Fibroblast of lung (primary cell): ENCODE measurements at regions not wholly inside any gene's neighbourhood (a gene's known extent, or its start where the extent isn't known, plus 50 kb on each side); places are given as distances from the start of the nearest gene placed in this dataset.

Source experiments
- DNase-seq, 2 donors: peaks; one replicate each; pipeline versions ENCODE4 v3.0.0 to v3.0.0-alpha.2; 2010; ENCODE audit warnings: low read depth in 2 of 2
- H2AFZ ChIP-seq: 2 replicates; pipeline ENCODE4 v1.5.1; 2012; ENCODE audit warnings: low read length, control low read depth, inconsistent platforms
- H3K27ac ChIP-seq: 2 replicates; pipeline ENCODE4 v1.5.1; 2011; ENCODE audit warnings: low read length, control low read depth; ENCODE audit not compliant: insufficient read depth
- H3K27me3 ChIP-seq: 2 replicates; pipeline ENCODE4 v1.5.1; 2011; ENCODE audit warnings: mild to moderate bottlenecking, low read length; ENCODE audit not compliant: control insufficient read depth, insufficient read depth
- H3K36me3 ChIP-seq: 2 replicates; pipeline ENCODE4 v1.5.1; 2011; ENCODE audit warnings: low read length; ENCODE audit not compliant: control insufficient read depth, insufficient read depth
- H3K4me1 ChIP-seq: 2 replicates; pipeline ENCODE4 v1.5.1; 2011; ENCODE audit warnings: low read length; ENCODE audit not compliant: control insufficient read depth, insufficient read depth; ENCODE audit errors: extremely low read depth
- H3K4me2 ChIP-seq: 2 replicates; pipeline ENCODE4 v1.5.1; 2011; ENCODE audit warnings: low read length, control low read depth; ENCODE audit not compliant: insufficient read depth; ENCODE audit errors: extremely low read depth
- H3K4me3 ChIP-seq, 4 experiments: fragments of 200-600 bp in 1 of 4; sonication (generic) in 1 of 4; replicated peaks in 1 of 4; 2 replicates each; pipeline ENCODE4 v1.5.1; 2011 to 2016; ENCODE audit warnings: low read length in 4 of 4, low read depth in 3 of 4, mild to moderate bottlenecking in 3 of 4, control low read depth in 2 of 4, inconsistent platforms in 1 of 4, mixed read lengths in 1 of 4; ENCODE audit not compliant: insufficient read depth in 1 of 4; ENCODE audit errors: control extremely low read depth in 1 of 4
- H3K79me2 ChIP-seq: 2 replicates; pipeline ENCODE4 v1.5.1; 2012; ENCODE audit warnings: mild to moderate bottlenecking, low read length, inconsistent platforms; ENCODE audit not compliant: control insufficient read depth, insufficient read depth
- H3K9ac ChIP-seq: 2 replicates; pipeline ENCODE4 v1.5.1; 2011; ENCODE audit warnings: mild to moderate bottlenecking, low read length, control low read depth; ENCODE audit not compliant: insufficient read depth
- H3K9me3 ChIP-seq: 2 replicates; pipeline ENCODE4 v1.5.1; 2012; ENCODE audit warnings: low read depth, low read length; ENCODE audit not compliant: control insufficient read depth, insufficient read depth
- H4K20me1 ChIP-seq: 2 replicates; pipeline ENCODE4 v1.5.1; 2011; ENCODE audit warnings: low read length; ENCODE audit not compliant: control insufficient read depth, insufficient read depth; ENCODE audit errors: extremely low read depth
- EZH2 ChIP-seq: IDR thresholded peaks from 2 replicates; pipeline ENCODE4 v1.5.1; 2012; ENCODE audit warnings: low read length, control low read depth, mild to moderate bottlenecking; ENCODE audit errors: missing control alignments
- TF ChIP-seq, protein P1 (sequence below), 2 donors: IDR thresholded peaks in 1 of 2; conservative IDR thresholded peaks in 1 of 2; 1 replicate in 1 of 2; 2 replicates in 1 of 2; pipeline ENCODE4 v1.5.1; 2011 to 2012; ENCODE audit warnings: low read length in 2 of 2, control low read depth in 1 of 2, inconsistent platforms in 1 of 2, low read depth in 1 of 2, mild to moderate bottlenecking in 1 of 2

DNA sequence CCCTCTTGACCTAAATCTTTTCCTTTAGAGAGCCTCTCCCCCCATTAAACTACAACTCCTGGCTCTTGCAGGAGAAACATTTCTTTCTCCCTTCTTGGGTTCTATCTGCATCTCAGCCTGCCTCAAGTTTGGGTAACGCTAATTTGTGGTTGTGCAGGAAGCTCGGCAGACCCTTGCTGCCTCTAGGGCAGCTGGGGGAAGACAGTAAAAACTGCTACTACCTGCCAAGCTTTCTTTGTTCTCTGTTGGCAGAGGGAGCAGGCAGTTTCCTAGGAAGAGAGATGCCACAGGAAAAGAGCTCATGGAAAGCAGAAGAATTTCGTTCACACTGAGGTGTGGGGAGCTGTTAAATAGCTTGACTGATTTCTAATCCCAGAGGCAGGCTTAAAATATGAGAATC lies 555.6 kb upstream of the IGFBP7 start:
- H3K36me3 ChIP-seq = no peaks in the 10 kb centered on the region
- H3K4me3 ChIP-seq = no peak overlapping the region
- H3K27me3 ChIP-seq = no peaks in the 10 kb centered on the region
- H3K9ac ChIP-seq = no peak overlapping the region
- no peaks in the 10 kb centered on the region for H3K9me3 ChIP-seq
- no peaks in the 10 kb centered on the region for H3K4me1 ChIP-seq
- H4K20me1 ChIP-seq = no peaks in the 10 kb centered on the region
- H3K27ac ChIP-seq = no peak overlapping the region
- H3K79me2 ChIP-seq = no peaks in the 10 kb centered on the region
- no peak overlapping the region for H2AFZ ChIP-seq
- H3K4me2 ChIP-seq = no peak overlapping the region
- no peak for DNase-seq
- TF ChIP-seq EZH2 = no peak
- TF ChIP-seq, protein P1, sequence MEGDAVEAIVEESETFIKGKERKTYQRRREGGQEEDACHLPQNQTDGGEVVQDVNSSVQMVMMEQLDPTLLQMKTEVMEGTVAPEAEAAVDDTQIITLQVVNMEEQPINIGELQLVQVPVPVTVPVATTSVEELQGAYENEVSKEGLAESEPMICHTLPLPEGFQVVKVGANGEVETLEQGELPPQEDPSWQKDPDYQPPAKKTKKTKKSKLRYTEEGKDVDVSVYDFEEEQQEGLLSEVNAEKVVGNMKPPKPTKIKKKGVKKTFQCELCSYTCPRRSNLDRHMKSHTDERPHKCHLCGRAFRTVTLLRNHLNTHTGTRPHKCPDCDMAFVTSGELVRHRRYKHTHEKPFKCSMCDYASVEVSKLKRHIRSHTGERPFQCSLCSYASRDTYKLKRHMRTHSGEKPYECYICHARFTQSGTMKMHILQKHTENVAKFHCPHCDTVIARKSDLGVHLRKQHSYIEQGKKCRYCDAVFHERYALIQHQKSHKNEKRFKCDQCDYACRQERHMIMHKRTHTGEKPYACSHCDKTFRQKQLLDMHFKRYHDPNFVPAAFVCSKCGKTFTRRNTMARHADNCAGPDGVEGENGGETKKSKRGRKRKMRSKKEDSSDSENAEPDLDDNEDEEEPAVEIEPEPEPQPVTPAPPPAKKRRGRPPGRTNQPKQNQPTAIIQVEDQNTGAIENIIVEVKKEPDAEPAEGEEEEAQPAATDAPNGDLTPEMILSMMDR (conservative IDR thresholded peaks at IDR 0.05 in 1 of 2, IDR thresholded peaks at IDR 0.05 in 1 of 2; ENCODE audit: low read depth in 1 of 2, low read length in 2 of 2) = no peak

DNA sequence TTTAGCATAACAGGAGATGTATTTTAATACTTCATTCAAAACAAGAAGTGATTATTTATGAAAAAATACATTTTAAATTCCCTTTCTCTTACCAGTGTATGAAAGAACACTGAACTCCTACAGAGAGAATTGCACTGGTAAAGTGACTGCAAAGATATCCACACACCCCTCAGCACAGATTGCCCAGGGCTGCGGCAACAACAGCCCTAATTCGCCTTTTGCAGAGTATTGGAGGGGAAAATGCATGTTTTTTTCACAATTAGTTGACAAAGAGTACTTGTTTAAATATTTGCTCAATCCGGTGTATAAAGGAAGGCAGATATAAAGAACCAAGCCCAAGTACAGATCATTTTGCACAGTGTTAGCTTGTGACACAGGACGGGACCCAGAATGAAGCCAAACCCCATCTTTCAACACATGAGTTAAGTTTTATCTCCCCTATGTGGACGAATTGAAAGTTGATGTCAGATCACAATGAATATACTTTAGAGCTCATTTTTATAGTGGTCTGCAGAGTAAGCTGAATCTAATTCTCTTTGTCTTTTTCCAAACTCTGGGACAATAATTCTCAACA lies 551.4 kb upstream of the IGFBP7 start:
- Histone ChIP-seq H3K9me3 (no peaks in the 10 kb centered on the region), H3K4me3 (no peak overlapping the region), H3K27ac (no peak overlapping the region), H2AFZ (no peak overlapping the region), H3K27me3 (no peaks in the 10 kb centered on the region), H3K9ac (no peak overlapping the region), H4K20me1 (no peaks in the 10 kb centered on the region), H3K4me1 (no peaks in the 10 kb centered on the region), H3K79me2 (no peaks in the 10 kb centered on the region), H3K36me3 (no peaks in the 10 kb centered on the region), H3K4me2 (no peak overlapping the region)
- TF ChIP-seq, protein P1 (conservative IDR thresholded peaks at IDR 0.05 in 1 of 2, IDR thresholded peaks at IDR 0.05 in 1 of 2; ENCODE audit: low read depth in 1 of 2, low read length in 2 of 2) = no peak
- no peak for TF ChIP-seq EZH2
- DNase-seq = no peak

DNA sequence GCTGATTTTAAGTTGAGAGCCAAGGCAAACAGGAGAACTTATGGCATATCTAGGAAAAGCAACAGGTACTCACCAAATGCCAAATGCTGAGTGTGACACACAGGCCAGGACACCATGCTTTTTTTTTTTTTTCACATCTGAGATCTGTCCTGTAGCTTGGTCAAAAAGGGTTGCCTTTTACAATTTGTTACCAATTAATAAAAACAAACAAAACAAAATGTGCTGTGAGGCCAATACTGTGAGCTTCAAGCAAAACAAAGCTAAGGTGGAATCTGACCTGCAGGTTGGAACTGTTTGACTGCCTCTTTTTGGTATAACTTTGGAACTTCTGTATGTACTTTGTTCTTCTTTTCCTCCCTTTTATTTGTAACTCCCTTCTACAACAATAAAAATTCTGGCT lies 548.5 kb upstream of the IGFBP7 start:
- Histone ChIP-seq H2AFZ (no peak overlapping the region), H3K4me2 (no peak overlapping the region), H3K79me2 (no peaks in the 10 kb centered on the region), H3K27me3 (no peaks in the 10 kb centered on the region), H3K4me3 (no peak overlapping the region), H3K36me3 (no peaks in the 10 kb centered on the region), H3K9ac (no peak overlapping the region), H3K27ac (no peak overlapping the region), H4K20me1 (no peaks in the 10 kb centered on the region), H3K4me1 (no peaks in the 10 kb centered on the region), H3K9me3 (no peaks in the 10 kb centered on the region)
- TF ChIP-seq, protein P1 (conservative IDR thresholded peaks at IDR 0.05 in 1 of 2, IDR thresholded peaks at IDR 0.05 in 1 of 2; ENCODE audit: low read depth in 1 of 2, low read length in 2 of 2) = no peak
- no peak for TF ChIP-seq EZH2
- DNase-seq = no peak
